ENCODE measurements at regions not wholly inside any gene's neighbourhood (a gene's known extent, or its start where the extent isn't known, plus 50 kb on each side); places are given as distances from the start of the nearest gene placed in this dataset.

DNA sequence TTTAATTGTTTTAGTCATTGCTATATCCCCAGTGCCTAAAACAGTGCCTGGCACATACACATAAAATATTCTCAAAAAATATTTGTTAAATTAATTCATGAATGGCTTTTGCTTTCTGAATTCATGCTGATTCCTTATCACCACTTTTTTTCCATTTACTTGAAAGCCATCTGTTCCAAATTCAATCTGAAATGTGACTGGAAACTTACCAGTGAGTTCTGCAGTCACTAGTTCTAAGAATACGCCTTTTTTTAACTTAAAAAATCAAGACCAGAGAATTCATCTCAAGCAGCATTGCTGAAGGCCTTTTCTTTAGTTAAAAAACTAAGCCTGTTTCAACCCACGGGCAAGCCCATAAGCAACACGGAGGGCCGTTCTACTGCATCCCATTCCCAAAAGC is 114.0 kb upstream of the ERCC4 start (continued):
- TF ChIP-seq, protein P1, sequence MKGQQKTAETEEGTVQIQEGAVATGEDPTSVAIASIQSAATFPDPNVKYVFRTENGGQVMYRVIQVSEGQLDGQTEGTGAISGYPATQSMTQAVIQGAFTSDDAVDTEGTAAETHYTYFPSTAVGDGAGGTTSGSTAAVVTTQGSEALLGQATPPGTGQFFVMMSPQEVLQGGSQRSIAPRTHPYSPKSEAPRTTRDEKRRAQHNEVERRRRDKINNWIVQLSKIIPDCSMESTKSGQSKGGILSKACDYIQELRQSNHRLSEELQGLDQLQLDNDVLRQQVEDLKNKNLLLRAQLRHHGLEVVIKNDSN (IDR thresholded peaks at IDR 0.05; ENCODE audit: borderline replicate concordance, low read depth) = no peak
- TF ChIP-seq MEF2A (IDR thresholded peaks at IDR 0.05; ENCODE audit: borderline replicate concordance, low read depth) = no peak
- no peak for TF ChIP-seq ELF1 (IDR thresholded peaks at IDR 0.05)
- TF ChIP-seq RAD21 (IDR thresholded peaks at IDR 0.05; ENCODE audit: low read length) = no peak
- TF ChIP-seq RCOR1 (IDR thresholded peaks at IDR 0.05; ENCODE audit: low read length) = no peak
- TF ChIP-seq TCF12 (IDR thresholded peaks at IDR 0.05) = no peak
- TF ChIP-seq POLR2AphosphoS5 (IDR thresholded peaks at IDR 0.05; ENCODE audit: low read depth, low read length) = no peak
- no peak for TF ChIP-seq NRF1 (IDR thresholded peaks at IDR 0.05; ENCODE audit: low read depth, low read length)
- no peak for TF ChIP-seq EP300 (IDR thresholded peaks at IDR 0.05; ENCODE audit: borderline replicate concordance in 1 of 2, low read depth in 1 of 2, low read length in 1 of 2)

DNA sequence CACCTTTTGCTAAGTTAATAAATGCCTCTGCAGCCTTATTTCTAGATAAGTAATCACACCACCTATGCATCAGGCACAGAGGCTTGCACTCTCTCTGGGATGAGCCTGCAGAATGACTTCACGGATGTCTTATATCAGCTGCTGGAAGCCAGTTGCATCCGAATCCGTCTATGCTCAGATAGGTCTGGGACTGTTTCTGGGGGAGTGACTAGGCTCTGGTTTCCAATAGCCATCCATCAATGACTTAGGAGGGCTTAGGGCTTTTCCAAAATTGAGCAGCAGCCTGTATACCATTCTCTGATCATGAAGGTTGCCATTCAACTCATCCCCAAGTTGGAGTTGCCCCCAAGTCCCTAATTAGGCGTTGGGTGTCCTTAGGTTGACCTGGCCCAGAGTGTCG is 113.3 kb upstream of the ERCC4 start:
- H3F3A ChIP-seq (replicated peaks; ENCODE audit: insufficient read depth) = no peaks in the 10 kb centered on the region

DNA sequence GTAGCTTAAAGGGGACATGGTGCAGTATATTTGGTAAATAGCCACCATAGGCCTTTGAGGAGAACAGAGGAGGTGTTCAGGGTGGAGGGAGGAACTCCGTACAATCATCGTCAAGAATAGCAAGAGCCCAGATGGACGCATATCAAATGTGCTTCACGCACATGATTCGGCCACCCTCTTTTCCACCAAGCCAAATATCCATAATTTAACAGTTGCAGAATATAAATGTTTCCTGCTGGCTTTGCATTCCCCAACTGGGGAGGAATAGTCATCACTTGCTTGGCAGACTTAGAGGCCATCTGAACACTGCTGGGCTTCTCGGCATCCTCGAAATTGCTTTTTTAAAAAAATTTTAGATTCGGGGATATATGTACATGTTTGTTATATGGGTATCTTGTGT is 111.9 kb upstream of the ERCC4 start:
- H3K27me3 ChIP-seq (ENCODE audit: insufficient read depth) = no peaks in the 10 kb centered on the region
- 30% methylated on average over 8 of the region's 8 CpGs for WGBS (ENCODE audit: low lambda C conversion rate)
- no peaks in the 10 kb centered on the region for H3K36me3 ChIP-seq (replicated peaks in 1 of 2; ENCODE audit: control insufficient read depth in 1 of 2, insufficient read depth in 2 of 2, low read length in 1 of 2)
- no peaks in the 10 kb centered on the region for H3K9me3 ChIP-seq
- CTCF ChIA-PET = no interaction called here
- H3K4me1 ChIP-seq (ENCODE audit: control insufficient read depth in 1 of 2, insufficient read depth in 2 of 2, low read depth in 1 of 2, low read length in 1 of 2) = no peaks in the 10 kb centered on the region
- no peaks in the 10 kb centered on the region for H3F3A ChIP-seq (replicated peaks; ENCODE audit: insufficient read depth)
- H2AFZ ChIP-seq (ENCODE audit: low read depth) = no peak overlapping the region
- no peaks in the 10 kb centered on the region for H3K9me2 ChIP-seq
- no peak overlapping the region for H3K27ac ChIP-seq (ENCODE audit: low read depth in 2 of 2, low read length in 1 of 2)
- no peak overlapping the region for H3K4me3 ChIP-seq (ENCODE audit: low read depth in 2 of 2, low read length in 1 of 2)
- H3K9ac ChIP-seq = no peak overlapping the region
- H3K79me2 ChIP-seq (ENCODE audit: insufficient read depth) = no peaks in the 10 kb centered on the region
- no peak for DNase-seq
- no peak overlapping the region for H3K4me2 ChIP-seq
- POLR2A ChIA-PET = no interaction called here
- H4K20me1 ChIP-seq (ENCODE audit: insufficient read depth) = no peaks in the 10 kb centered on the region
- no peak for TF ChIP-seq MEF2A (IDR thresholded peaks at IDR 0.05; ENCODE audit: borderline replicate concordance, low read depth)
- TF ChIP-seq FOSL2 (IDR thresholded peaks at IDR 0.05; ENCODE audit: borderline replicate concordance, low read depth) = no peak
- TF ChIP-seq SMC3 (IDR thresholded peaks at IDR 0.05; ENCODE audit: low read depth, low read length) = no peak
- TF ChIP-seq, protein P2, sequence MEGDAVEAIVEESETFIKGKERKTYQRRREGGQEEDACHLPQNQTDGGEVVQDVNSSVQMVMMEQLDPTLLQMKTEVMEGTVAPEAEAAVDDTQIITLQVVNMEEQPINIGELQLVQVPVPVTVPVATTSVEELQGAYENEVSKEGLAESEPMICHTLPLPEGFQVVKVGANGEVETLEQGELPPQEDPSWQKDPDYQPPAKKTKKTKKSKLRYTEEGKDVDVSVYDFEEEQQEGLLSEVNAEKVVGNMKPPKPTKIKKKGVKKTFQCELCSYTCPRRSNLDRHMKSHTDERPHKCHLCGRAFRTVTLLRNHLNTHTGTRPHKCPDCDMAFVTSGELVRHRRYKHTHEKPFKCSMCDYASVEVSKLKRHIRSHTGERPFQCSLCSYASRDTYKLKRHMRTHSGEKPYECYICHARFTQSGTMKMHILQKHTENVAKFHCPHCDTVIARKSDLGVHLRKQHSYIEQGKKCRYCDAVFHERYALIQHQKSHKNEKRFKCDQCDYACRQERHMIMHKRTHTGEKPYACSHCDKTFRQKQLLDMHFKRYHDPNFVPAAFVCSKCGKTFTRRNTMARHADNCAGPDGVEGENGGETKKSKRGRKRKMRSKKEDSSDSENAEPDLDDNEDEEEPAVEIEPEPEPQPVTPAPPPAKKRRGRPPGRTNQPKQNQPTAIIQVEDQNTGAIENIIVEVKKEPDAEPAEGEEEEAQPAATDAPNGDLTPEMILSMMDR (IDR thresholded peaks at IDR 0.05) = no peak
- TF ChIP-seq EZH2phosphoT487 (IDR thresholded peaks at IDR 0.05; ENCODE audit: borderline replicate concordance, low read depth) = no peak
- TF ChIP-seq GABPA (IDR thresholded peaks at IDR 0.05; ENCODE audit: low read depth) = no peak
- no peak for TF ChIP-seq POLR2AphosphoS5 (IDR thresholded peaks at IDR 0.05; ENCODE audit: low read depth, low read length)
- TF ChIP-seq, protein P3, sequence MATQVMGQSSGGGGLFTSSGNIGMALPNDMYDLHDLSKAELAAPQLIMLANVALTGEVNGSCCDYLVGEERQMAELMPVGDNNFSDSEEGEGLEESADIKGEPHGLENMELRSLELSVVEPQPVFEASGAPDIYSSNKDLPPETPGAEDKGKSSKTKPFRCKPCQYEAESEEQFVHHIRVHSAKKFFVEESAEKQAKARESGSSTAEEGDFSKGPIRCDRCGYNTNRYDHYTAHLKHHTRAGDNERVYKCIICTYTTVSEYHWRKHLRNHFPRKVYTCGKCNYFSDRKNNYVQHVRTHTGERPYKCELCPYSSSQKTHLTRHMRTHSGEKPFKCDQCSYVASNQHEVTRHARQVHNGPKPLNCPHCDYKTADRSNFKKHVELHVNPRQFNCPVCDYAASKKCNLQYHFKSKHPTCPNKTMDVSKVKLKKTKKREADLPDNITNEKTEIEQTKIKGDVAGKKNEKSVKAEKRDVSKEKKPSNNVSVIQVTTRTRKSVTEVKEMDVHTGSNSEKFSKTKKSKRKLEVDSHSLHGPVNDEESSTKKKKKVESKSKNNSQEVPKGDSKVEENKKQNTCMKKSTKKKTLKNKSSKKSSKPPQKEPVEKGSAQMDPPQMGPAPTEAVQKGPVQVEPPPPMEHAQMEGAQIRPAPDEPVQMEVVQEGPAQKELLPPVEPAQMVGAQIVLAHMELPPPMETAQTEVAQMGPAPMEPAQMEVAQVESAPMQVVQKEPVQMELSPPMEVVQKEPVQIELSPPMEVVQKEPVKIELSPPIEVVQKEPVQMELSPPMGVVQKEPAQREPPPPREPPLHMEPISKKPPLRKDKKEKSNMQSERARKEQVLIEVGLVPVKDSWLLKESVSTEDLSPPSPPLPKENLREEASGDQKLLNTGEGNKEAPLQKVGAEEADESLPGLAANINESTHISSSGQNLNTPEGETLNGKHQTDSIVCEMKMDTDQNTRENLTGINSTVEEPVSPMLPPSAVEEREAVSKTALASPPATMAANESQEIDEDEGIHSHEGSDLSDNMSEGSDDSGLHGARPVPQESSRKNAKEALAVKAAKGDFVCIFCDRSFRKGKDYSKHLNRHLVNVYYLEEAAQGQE (IDR thresholded peaks at IDR 0.05; ENCODE audit: low read depth, low read length) = no peak
- no peak for TF ChIP-seq TEAD4 (IDR thresholded peaks at IDR 0.05; ENCODE audit: borderline replicate concordance, insufficient read depth)

More for the DNA sequence above, 113.3 kb upstream of the ERCC4 start:
- WGBS (ENCODE audit: low lambda C conversion rate) = 3% methylated on average over 5 of the region's 5 CpGs
- ChIA-PET CTCF (no interaction called here), POLR2A (no interaction called here)
- Histone ChIP-seq H3K27me3 (ENCODE audit: insufficient read depth) (no peaks in the 10 kb centered on the region), H3K27ac (ENCODE audit: low read depth in 2 of 2, low read length in 1 of 2) (no peak overlapping the region), H3K9ac (no peak overlapping the region), H3K4me3 (ENCODE audit: low read depth in 2 of 2, low read length in 1 of 2) (no peak overlapping the region), H3K9me2 (no peaks in the 10 kb centered on the region), H3K4me1 (ENCODE audit: control insufficient read depth in 1 of 2, insufficient read depth in 2 of 2, low read depth in 1 of 2, low read length in 1 of 2) (no peaks in the 10 kb centered on the region), H3K4me2 (no peak overlapping the region), H4K20me1 (ENCODE audit: insufficient read depth) (no peaks in the 10 kb centered on the region), H3K9me3 (no peaks in the 10 kb centered on the region), H3K36me3 (replicated peaks in 1 of 2; ENCODE audit: control insufficient read depth in 1 of 2, insufficient read depth in 2 of 2, low read length in 1 of 2) (no peaks in the 10 kb centered on the region), H2AFZ (ENCODE audit: low read depth) (no peak overlapping the region), H3K79me2 (ENCODE audit: insufficient read depth) (no peaks in the 10 kb centered on the region)
- DNase-seq = no peak
- TF ChIP-seq TCF12 (IDR thresholded peaks at IDR 0.05) = no peak
- no peak for TF ChIP-seq YY1 (IDR thresholded peaks at IDR 0.05; ENCODE audit: low read depth)
- TF ChIP-seq EP300 (IDR thresholded peaks at IDR 0.05; ENCODE audit: borderline replicate concordance in 1 of 2, low read depth in 1 of 2, low read length in 1 of 2) = no peak
- TF ChIP-seq FOXM1 (IDR thresholded peaks at IDR 0.05; ENCODE audit: low read depth) = no peak
- TF ChIP-seq, protein P4, sequence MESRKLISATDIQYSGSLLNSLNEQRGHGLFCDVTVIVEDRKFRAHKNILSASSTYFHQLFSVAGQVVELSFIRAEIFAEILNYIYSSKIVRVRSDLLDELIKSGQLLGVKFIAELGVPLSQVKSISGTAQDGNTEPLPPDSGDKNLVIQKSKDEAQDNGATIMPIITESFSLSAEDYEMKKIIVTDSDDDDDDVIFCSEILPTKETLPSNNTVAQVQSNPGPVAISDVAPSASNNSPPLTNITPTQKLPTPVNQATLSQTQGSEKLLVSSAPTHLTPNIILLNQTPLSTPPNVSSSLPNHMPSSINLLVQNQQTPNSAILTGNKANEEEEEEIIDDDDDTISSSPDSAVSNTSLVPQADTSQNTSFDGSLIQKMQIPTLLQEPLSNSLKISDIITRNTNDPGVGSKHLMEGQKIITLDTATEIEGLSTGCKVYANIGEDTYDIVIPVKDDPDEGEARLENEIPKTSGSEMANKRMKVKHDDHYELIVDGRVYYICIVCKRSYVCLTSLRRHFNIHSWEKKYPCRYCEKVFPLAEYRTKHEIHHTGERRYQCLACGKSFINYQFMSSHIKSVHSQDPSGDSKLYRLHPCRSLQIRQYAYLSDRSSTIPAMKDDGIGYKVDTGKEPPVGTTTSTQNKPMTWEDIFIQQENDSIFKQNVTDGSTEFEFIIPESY (IDR thresholded peaks at IDR 0.05; ENCODE audit: borderline replicate concordance, low read depth) = no peak
- TF ChIP-seq TEAD4 (IDR thresholded peaks at IDR 0.05; ENCODE audit: borderline replicate concordance, insufficient read depth) = no peak

Measured in SK-N-SH (cell line).